Coronary artery (tissue), 2 donors: ENCODE measurements at regions not wholly inside any gene's neighbourhood (a gene's known extent, or its start where the extent isn't known, plus 50 kb on each side); places are given as distances from the start of the nearest gene placed in this dataset.

Experiments used
- DNase-seq: peaks from one replicate; pipeline ENCODE4 v3.0.0-alpha.2; 2017; ENCODE audit warnings: low spot score
- H3K27ac ChIP-seq, 2 donors: fragments of 200-600 bp; sonication (generic); one replicate each; pipeline ENCODE4 v1.5.1; 2016 to 2019
- H3K4me3 ChIP-seq: fragments of 200-600 bp; sonication (generic); 2 replicates; pipeline ENCODE4 v1.5.1; 2016; ENCODE audit warnings: mild to moderate bottlenecking, moderate library complexity
- CTCF ChIP-seq: fragments of 200-600 bp; sonication (generic); IDR thresholded peaks from one replicate; pipeline ENCODE4 v1.5.1; 2019; ENCODE audit warnings: antibody characterized with exemption

DNA sequence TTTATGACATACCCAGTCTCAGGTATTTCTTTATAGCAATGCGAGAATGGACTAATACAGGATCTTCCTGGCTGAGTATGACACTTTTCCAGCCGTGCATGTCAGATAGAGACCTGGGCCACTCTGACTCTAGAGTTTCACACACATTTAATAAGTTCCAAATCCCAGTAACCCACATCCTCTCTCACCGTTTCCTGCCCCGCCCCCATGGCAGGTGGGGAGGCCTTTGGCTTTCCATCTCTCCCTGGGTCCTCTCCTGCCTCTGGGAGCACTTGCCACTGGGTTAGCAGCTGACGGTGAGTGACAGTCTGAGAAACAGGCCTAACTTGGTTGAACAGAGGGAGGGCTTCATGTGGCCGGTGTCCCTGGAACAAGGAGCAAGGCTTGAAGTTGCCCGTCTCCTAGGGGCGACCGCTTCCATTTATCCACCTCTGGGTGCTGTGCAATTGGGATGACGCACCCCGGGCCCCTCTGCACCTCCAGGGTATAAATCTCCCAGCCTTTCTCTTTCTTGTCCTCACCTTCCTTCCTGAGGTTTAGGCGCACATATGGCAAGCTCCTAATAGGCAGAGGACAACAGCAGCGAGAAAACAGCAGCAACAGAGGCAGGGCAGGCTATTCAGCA is 152.7 kb upstream of the HDAC4 start:
- Histone ChIP-seq H3K27ac (no peak overlapping the region), H3K4me3 (no peak overlapping the region)
- no peak for DNase-seq
- no peak for TF ChIP-seq CTCF

DNA sequence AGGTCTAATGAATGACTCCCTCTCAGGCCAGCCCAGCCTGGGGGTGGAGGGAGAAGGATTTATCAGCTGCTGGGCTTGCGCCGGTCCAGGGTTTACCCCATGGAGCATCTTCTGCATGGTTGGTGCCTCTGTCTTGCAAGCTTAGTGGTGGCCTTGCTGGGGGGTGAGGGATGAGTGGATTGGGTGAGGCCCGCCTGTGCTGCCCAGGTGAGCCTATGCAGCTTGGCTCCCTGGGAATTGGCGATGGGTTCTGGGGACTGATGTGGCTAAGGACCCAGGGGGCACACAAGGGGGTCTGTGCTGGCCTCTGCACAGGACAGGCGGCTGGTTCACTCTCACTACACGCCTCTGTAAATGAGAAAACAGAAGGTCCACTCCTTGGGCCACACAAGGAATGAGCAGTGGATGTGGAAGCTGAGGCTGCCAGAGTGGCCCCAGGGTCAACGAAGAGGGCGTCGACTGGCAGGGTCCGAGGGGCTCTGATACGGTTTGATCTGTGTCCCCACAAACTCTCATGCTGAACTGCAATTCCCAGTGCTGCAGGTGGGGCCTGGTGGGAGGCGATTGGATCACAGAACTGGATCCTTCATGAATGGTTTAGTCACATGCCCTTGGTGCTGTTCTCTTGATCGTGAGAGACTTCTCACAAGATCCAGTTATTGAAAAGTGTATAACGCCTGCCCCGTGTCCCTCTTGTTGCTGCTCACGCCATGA is 151.6 kb upstream of the HDAC4 start:
- no peak for TF ChIP-seq CTCF
- Histone ChIP-seq H3K27ac (no peak overlapping the region), H3K4me3 (no peak overlapping the region)
- DNase-seq, result no peak

DNA sequence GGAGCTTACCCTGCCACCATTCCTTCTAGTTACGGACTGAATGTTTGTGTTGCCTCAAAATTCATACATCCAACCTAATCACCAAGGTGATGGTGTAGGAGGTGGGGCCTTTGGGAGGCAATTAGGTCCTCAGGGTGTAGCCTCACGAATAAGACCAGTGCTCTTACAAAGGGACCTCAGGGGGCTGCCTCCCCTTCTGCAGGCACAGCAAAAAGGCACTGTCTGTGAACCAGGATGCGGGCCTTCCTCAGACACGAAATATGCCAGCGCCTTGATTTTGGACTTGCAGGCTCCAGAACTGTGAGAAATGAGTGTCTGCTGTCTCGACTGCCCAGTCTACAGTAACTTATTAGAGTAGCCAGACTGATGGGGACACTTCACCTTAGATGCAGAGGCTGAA is 150.4 kb upstream of the HDAC4 start:
- no peak overlapping the region for H3K27ac ChIP-seq
- no peak overlapping the region for H3K4me3 ChIP-seq
- no peak for DNase-seq
- no peak for TF ChIP-seq CTCF

DNA sequence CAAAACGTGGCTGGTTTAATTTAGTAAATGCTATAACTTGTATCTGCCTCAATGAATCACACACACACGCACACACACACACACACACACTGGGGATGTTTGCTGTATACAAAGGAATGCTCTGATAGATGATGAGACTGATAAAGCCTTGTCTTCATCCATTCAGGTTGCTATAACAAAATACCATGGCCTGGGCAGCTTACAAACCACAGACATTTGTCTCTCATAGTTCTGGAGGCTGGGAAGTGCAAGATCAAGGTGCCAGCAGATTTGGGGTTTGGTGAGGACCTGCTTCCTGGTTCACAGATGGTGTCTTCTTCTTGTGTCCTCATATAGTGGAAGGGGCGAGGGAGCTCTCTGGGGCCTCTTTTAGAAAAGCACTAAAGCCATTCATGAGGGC is 149.5 kb upstream of the HDAC4 start:
- TF ChIP-seq CTCF, result no peak
- H3K4me3 ChIP-seq, result no peak overlapping the region
- DNase-seq, result no peak
- H3K27ac ChIP-seq, result no peak overlapping the region

- no peak for TF ChIP-seq CTCF
- Histone ChIP-seq H3K27ac (no peak overlapping the region), H3K4me3 (no peak overlapping the region)
- DNase-seq, result peak; percentile 64
Measured at GRCh38 chr2:239549711-239550255, 149.0 kb upstream of the HDAC4 start.

GRCh38 chr2:239548965-239549595 is 148.3 kb upstream of the HDAC4 start:
- no peak overlapping the region for H3K27ac ChIP-seq
- DNase-seq, result peak; percentile 68
- no peak for TF ChIP-seq CTCF
- H3K4me3 ChIP-seq, result no peak overlapping the region
